NB4 (cell line): ENCODE measurements at regions not wholly inside any gene's neighbourhood (a gene's known extent, or its start where the extent isn't known, plus 50 kb on each side); places are given as distances from the start of the nearest gene placed in this dataset.

ENCODE experiments used
- CTCF ChIP-seq: IDR thresholded peaks from one replicate; pipeline ENCODE4 v1.5.1; 2012; ENCODE audit warnings: low read depth, low read length
- POLR2A ChIP-seq: IDR thresholded peaks from 2 replicates; pipeline ENCODE4 v1.6.1; 2011; ENCODE audit warnings: mild to moderate bottlenecking; ENCODE audit not compliant: insufficient read length; ENCODE audit errors: extremely low read depth

- TF ChIP-seq POLR2A, result no peak
- no peak for TF ChIP-seq CTCF
Measured at GRCh38 chr10:22824984-22825383, 102.9 kb upstream of the ARMC3 start.
